ENCODE measurements at regions not wholly inside any gene's neighbourhood (a gene's known extent, or its start where the extent isn't known, plus 50 kb on each side); places are given as distances from the start of the nearest gene placed in this dataset.

GRCh38 chr12:82187595-82187994, 170.6 kb downstream of the CCDC59 start:
- Histone ChIP-seq H3K36me3 (ENCODE audit: control insufficient read depth in 2 of 2, extremely low read depth in 1 of 2, insufficient read depth in 2 of 2, low read length in 2 of 2) (no peaks in the 10 kb centered on the region), H3K4me1 (ENCODE audit: control insufficient read depth, extremely low read depth, insufficient read depth, low read length) (no peaks in the 10 kb centered on the region), H3K4me2 (ENCODE audit: control insufficient read depth, extremely low read depth, insufficient read depth, low read depth, low read length) (no peak overlapping the region), H3K79me2 (ENCODE audit: control insufficient read depth, insufficient read depth, low read length) (no peaks in the 10 kb centered on the region), H3K27me3 (ENCODE audit: control insufficient read depth, extremely low read depth, insufficient read depth, low read length) (no peaks in the 10 kb centered on the region), H4K20me1 (ENCODE audit: control insufficient read depth, extremely low read depth, insufficient read depth, low read length) (no peaks in the 10 kb centered on the region), H2AFZ (ENCODE audit: control insufficient read depth, low read length) (no peak overlapping the region), H3K9me1 (ENCODE audit: control insufficient read depth, extremely low read depth, insufficient read depth, low read length) (no peaks in the 10 kb centered on the region), H3K27ac (ENCODE audit: control insufficient read depth, insufficient read depth, low read length) (no peak overlapping the region), H3K4me3 (ENCODE audit: control insufficient read depth in 2 of 3, extremely low read depth in 1 of 3, insufficient read depth in 2 of 3, low read depth in 1 of 3, low read length in 3 of 3) (no peak overlapping the region), H3K9ac (ENCODE audit: control insufficient read depth, extremely low read depth, insufficient read depth, low read length) (no peak overlapping the region), H3K9me3 (ENCODE audit: control insufficient read depth, low read depth, low read length) (no peaks in the 10 kb centered on the region)
- DNase-seq (ENCODE audit: low read depth, low spot score) = no peak
- dilution Hi-C loops (cut with MboI; ENCODE audit: extremely low pct_ligation_motif_present, low sequenced_read_pairs) = no loop called here
- FAIRE-seq = no peak
- TF ChIP-seq EZH2 (IDR thresholded peaks at IDR 0.05; ENCODE audit: low read length) (no peak), CTCF (optimal IDR thresholded peaks at IDR 0.05 in 1 of 3, IDR thresholded peaks at IDR 0.05 in 1 of 3, conservative IDR thresholded peaks at IDR 0.05 in 1 of 3; ENCODE audit: extremely low read depth in 1 of 3, insufficient read depth in 2 of 3, low read length in 3 of 3) (no peak)

- Histone ChIP-seq H3K27ac (ENCODE audit: control insufficient read depth, insufficient read depth, low read length) (no peak overlapping the region), H3K79me2 (ENCODE audit: control insufficient read depth, insufficient read depth, low read length) (no peaks in the 10 kb centered on the region), H3K4me1 (ENCODE audit: control insufficient read depth, extremely low read depth, insufficient read depth, low read length) (no peaks in the 10 kb centered on the region), H3K36me3 (ENCODE audit: control insufficient read depth in 2 of 2, extremely low read depth in 1 of 2, insufficient read depth in 2 of 2, low read length in 2 of 2) (no peaks in the 10 kb centered on the region), H3K4me3 (ENCODE audit: control insufficient read depth in 2 of 3, extremely low read depth in 1 of 3, insufficient read depth in 2 of 3, low read depth in 1 of 3, low read length in 3 of 3) (no peak overlapping the region), H3K9me3 (ENCODE audit: control insufficient read depth, low read depth, low read length) (no peaks in the 10 kb centered on the region), H3K27me3 (ENCODE audit: control insufficient read depth, extremely low read depth, insufficient read depth, low read length) (no peaks in the 10 kb centered on the region), H3K9ac (ENCODE audit: control insufficient read depth, extremely low read depth, insufficient read depth, low read length) (no peak overlapping the region), H3K9me1 (ENCODE audit: control insufficient read depth, extremely low read depth, insufficient read depth, low read length) (no peaks in the 10 kb centered on the region), H3K4me2 (ENCODE audit: control insufficient read depth, extremely low read depth, insufficient read depth, low read depth, low read length) (no peak overlapping the region), H4K20me1 (ENCODE audit: control insufficient read depth, extremely low read depth, insufficient read depth, low read length) (no peaks in the 10 kb centered on the region), H2AFZ (ENCODE audit: control insufficient read depth, low read length) (no peak overlapping the region)
- FAIRE-seq (no peak), DNase-seq (ENCODE audit: low read depth, low spot score) (no peak)
- TF ChIP-seq CTCF (optimal IDR thresholded peaks at IDR 0.05 in 1 of 3, IDR thresholded peaks at IDR 0.05 in 1 of 3, conservative IDR thresholded peaks at IDR 0.05 in 1 of 3; ENCODE audit: extremely low read depth in 1 of 3, insufficient read depth in 2 of 3, low read length in 3 of 3) = no peak
- no peak for TF ChIP-seq EZH2 (IDR thresholded peaks at IDR 0.05; ENCODE audit: low read length)
- dilution Hi-C loops (cut with MboI; ENCODE audit: extremely low pct_ligation_motif_present, low sequenced_read_pairs) = no loop called here
Observed at GRCh38 chr12:82187011-82187410, 171.2 kb downstream of the CCDC59 start.
